Transverse colon (tissue), 3 donors: ENCODE measurements at regions not wholly inside any gene's neighbourhood (a gene's known extent, or its start where the extent isn't known, plus 50 kb on each side); places are given as distances from the start of the nearest gene placed in this dataset.

Source experiments
- CTCF ChIP-seq, 5 experiments: fragments of 200-600 bp in 3 of 5; fragments of 450-650 bp in 2 of 5; sonication (generic) in 3 of 5; IDR thresholded peaks; 1 replicate in 2 of 5; 2 replicates in 3 of 5; pipeline ENCODE4 v1.5.1; 2016 to 2017; ENCODE audit warnings: antibody characterized with exemption in 5 of 5, inconsistent platforms in 3 of 5, mild to moderate bottlenecking in 2 of 5, moderate library complexity in 1 of 5
- EP300 ChIP-seq: sonication (generic); formaldehyde crosslinking; IDR thresholded peaks from one replicate; pipeline ENCODE4 v1.6.1; 2017; ENCODE audit warnings: antibody characterized with exemption, low read depth

GRCh38 chr11:23873406-23873805 is 623.4 kb upstream of the LUZP2 start:
- TF ChIP-seq CTCF (IDR thresholded peaks at IDR 0.05) = no peak
- no peak for TF ChIP-seq EP300
